CD14-positive monocyte (primary cell): ENCODE measurements at regions not wholly inside any gene's neighbourhood (a gene's known extent, or its start where the extent isn't known, plus 50 kb on each side); places are given as distances from the start of the nearest gene placed in this dataset.
"Not testable (repeated sequence)": the region's sequence is repeated elsewhere in the genome, so short reads cannot be mapped to it uniquely, and the experiment has no call there.

Source experiments
- DNase-seq, 3 donors: peaks; one replicate each; pipeline ENCODE4 v3.0.0-alpha.2; 2011 to 2022
- H2AFZ ChIP-seq: 2 replicates; pipeline ENCODE4 v1.6.0; 2012; ENCODE audit warnings: mild to moderate bottlenecking, low read depth, low read length, inconsistent platforms; ENCODE audit not compliant: insufficient read depth, poor library complexity, severe bottlenecking
- H3K27ac ChIP-seq, 2 donors: 1 replicate in 1 of 2; 2 replicates in 1 of 2; pipeline ENCODE4 v1.5.1; 2012 to 2013; ENCODE audit warnings: low read length in 2 of 2, control low read depth in 1 of 2, inconsistent platforms in 1 of 2, low read depth in 1 of 2, mild to moderate bottlenecking in 1 of 2
- H3K27me3 ChIP-seq, 2 donors: one replicate each; pipeline versions ENCODE4 v1.6.0 to v1.6.1; 2011 to 2013; ENCODE audit warnings: low read length in 2 of 2; ENCODE audit not compliant: control insufficient read depth in 2 of 2, insufficient read depth in 2 of 2
- H3K36me3 ChIP-seq, 2 donors: replicated peaks in 1 of 2; 1 replicate in 1 of 2; 2 replicates in 1 of 2; pipeline versions ENCODE4 v1.5.1 to v1.6.1; 2012 to 2013; ENCODE audit warnings: low read length in 2 of 2, control low read depth in 1 of 2, inconsistent platforms in 1 of 2, mild to moderate bottlenecking in 1 of 2; ENCODE audit not compliant: insufficient read depth in 2 of 2, control insufficient read depth in 1 of 2
- H3K4me1 ChIP-seq, 2 donors: 1 replicate in 1 of 2; 2 replicates in 1 of 2; pipeline versions ENCODE4 v1.5.1 to v1.6.1; 2012 to 2013; ENCODE audit warnings: low read length in 2 of 2, control low read depth in 1 of 2, inconsistent platforms in 1 of 2, mild to moderate bottlenecking in 1 of 2, moderate library complexity in 1 of 2; ENCODE audit not compliant: insufficient read depth in 2 of 2, control insufficient read depth in 1 of 2
- H3K4me2 ChIP-seq: replicated peaks from 2 replicates; pipeline ENCODE3; 2012; ENCODE audit warnings: low read length, moderate library complexity, mild to moderate bottlenecking; ENCODE audit not compliant: poor library complexity, severe bottlenecking; ENCODE audit errors: extremely low read depth
- H3K4me3 ChIP-seq, 3 experiments: fragments of 200-600 bp in 1 of 3; sonication (generic) in 1 of 3; replicated peaks in 1 of 3; 1 replicate in 2 of 3; 2 replicates in 1 of 3; pipeline ENCODE4 v1.5.1; 2011 to 2013; ENCODE audit warnings: low read length in 3 of 3, mild to moderate bottlenecking in 3 of 3, control low read depth in 2 of 3, low read depth in 2 of 3, inconsistent platforms in 1 of 3, moderate library complexity in 1 of 3
- H3K79me2 ChIP-seq: 2 replicates; pipeline ENCODE4 v1.6.0; 2012; ENCODE audit warnings: mild to moderate bottlenecking, control low read depth, inconsistent platforms, low read length, moderate library complexity; ENCODE audit not compliant: insufficient read depth
- H3K9ac ChIP-seq: 2 replicates; pipeline ENCODE4 v1.6.0; 2017; ENCODE audit warnings: low read length, mild to moderate bottlenecking; ENCODE audit not compliant: insufficient read depth, poor library complexity, severe bottlenecking
- H3K9me3 ChIP-seq, 2 donors: replicated peaks in 1 of 2; 1 replicate in 1 of 2; 2 replicates in 1 of 2; pipeline versions ENCODE4 v1.5.1 to v1.6.1; 2012 to 2013; ENCODE audit warnings: low read length in 2 of 2, control low read depth in 1 of 2; ENCODE audit not compliant: control insufficient read depth in 1 of 2, insufficient read depth in 1 of 2
- H4K20me1 ChIP-seq: 2 replicates; pipeline ENCODE4 v1.6.0; 2012; ENCODE audit warnings: mild to moderate bottlenecking, low read length, control low read depth, moderate library complexity; ENCODE audit not compliant: insufficient read depth
- H3K27ac Mint-ChIP-seq, 7 donors: one replicate each; pipeline ENCODE4 v1.8.0; 2020; ENCODE audit warnings: mild to moderate bottlenecking in 7 of 7, mixed read lengths in 7 of 7, moderate library complexity in 6 of 7, inconsistent platforms in 2 of 7
- H3K27me3 Mint-ChIP-seq, 3 donors: one replicate each; pipeline ENCODE4 v1.8.0; 2021 to 2022; ENCODE audit warnings: low read depth in 3 of 3, mild to moderate bottlenecking in 3 of 3, mixed read lengths in 3 of 3, moderate library complexity in 3 of 3, inconsistent platforms in 1 of 3
- H3K36me3 Mint-ChIP-seq, 2 donors: one replicate each; pipeline ENCODE4 v1.8.0; 2020; ENCODE audit warnings: mixed read lengths in 2 of 2, inconsistent platforms in 1 of 2, mild to moderate bottlenecking in 1 of 2
- H3K4me1 Mint-ChIP-seq: one replicate; pipeline ENCODE4 v1.8.0; 2020; ENCODE audit warnings: mild to moderate bottlenecking, mixed read lengths
- H3K4me3 Mint-ChIP-seq, 2 donors: one replicate each; pipeline ENCODE4 v1.8.0; 2020; ENCODE audit warnings: mild to moderate bottlenecking in 2 of 2, mixed read lengths in 2 of 2, moderate library complexity in 1 of 2
- H3K9me3 Mint-ChIP-seq, 7 donors: one replicate each; pipeline ENCODE4 v1.8.0; 2020 to 2022; ENCODE audit warnings: mixed read lengths in 7 of 7, mild to moderate bottlenecking in 6 of 7, moderate library complexity in 6 of 7, inconsistent platforms in 2 of 7
- WGBS: methylation state at CpG from one replicate; pipeline ENCODE4 v1.1.5; 2013; ENCODE audit warnings: missing lambda C conversion rate; ENCODE audit not compliant: insufficient coverage; 5-methylcytosine and 5-hydroxymethylcytosine counted together
- intact Hi-C, 2 donors: fragments of 100-400 bp; cut with micrococcal nuclease; formaldehyde crosslinking; loops; one replicate each; pipeline versions ENCODE4 v1.15.0 to v1.15.1; 2023
- TF ChIP-seq, protein P1 (sequence below): fragments of 200-600 bp; IDR thresholded peaks from one replicate; pipeline ENCODE4 v1.8.0; 2022; ENCODE audit warnings: antibody characterized with exemption, mild to moderate bottlenecking

DNA sequence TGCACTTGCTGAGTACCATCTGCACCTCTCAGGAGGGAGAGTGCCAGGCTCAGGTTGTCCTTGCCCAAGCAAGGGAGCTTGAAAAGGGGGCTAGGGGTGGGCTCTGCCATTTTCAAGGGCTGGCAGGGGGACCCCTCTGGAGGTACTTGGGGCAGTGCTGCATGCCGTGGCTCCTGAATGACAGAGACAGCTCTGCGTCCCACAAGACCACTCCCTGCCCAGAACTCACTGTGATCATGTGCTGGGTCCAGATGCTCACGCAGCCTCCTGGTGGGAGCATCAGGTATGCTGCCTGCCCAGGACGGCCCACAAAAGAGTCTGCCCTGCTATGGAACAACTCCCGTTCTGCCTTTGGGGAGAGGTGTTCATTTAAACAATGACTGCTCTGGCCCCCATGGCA is 165.2 kb downstream of the GOLGA6L4 start:
- WGBS = 100% methylated on average over 2 of the region's 5 CpGs
- Histone ChIP-seq H3K4me3 (no peak overlapping the region), H3K79me2 (no peaks in the 10 kb centered on the region), H4K20me1 (no peaks in the 10 kb centered on the region), H3K27me3 (no peaks in the 10 kb centered on the region), H3K9ac (no peak overlapping the region), H3K27ac (no peak overlapping the region), H3K4me2 (no peak overlapping the region), H3K4me1 (no peaks in the 10 kb centered on the region), H3K36me3 (no peaks in the 10 kb centered on the region), H3K9me3 (peaks cover 0 to 9% of the 10 kb centered on the region in 2 donors), H2AFZ (no peak overlapping the region)
- H3K36me3 Mint-ChIP-seq = no peaks in the 10 kb centered on the region
- TF ChIP-seq, protein P1, sequence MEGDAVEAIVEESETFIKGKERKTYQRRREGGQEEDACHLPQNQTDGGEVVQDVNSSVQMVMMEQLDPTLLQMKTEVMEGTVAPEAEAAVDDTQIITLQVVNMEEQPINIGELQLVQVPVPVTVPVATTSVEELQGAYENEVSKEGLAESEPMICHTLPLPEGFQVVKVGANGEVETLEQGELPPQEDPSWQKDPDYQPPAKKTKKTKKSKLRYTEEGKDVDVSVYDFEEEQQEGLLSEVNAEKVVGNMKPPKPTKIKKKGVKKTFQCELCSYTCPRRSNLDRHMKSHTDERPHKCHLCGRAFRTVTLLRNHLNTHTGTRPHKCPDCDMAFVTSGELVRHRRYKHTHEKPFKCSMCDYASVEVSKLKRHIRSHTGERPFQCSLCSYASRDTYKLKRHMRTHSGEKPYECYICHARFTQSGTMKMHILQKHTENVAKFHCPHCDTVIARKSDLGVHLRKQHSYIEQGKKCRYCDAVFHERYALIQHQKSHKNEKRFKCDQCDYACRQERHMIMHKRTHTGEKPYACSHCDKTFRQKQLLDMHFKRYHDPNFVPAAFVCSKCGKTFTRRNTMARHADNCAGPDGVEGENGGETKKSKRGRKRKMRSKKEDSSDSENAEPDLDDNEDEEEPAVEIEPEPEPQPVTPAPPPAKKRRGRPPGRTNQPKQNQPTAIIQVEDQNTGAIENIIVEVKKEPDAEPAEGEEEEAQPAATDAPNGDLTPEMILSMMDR = no peak
- H3K9me3 Mint-ChIP-seq = peaks cover 0 to 10% (median 5%) of the 10 kb centered on the region in 7 donors
- intact Hi-C loops = no loop called here
- no peak for DNase-seq
- peaks cover 0 to 3% (median 3%) of the 10 kb centered on the region in 3 donors for H3K27me3 Mint-ChIP-seq
- no peaks in the 10 kb centered on the region for H3K4me1 Mint-ChIP-seq
- H3K27ac Mint-ChIP-seq = no peak overlapping the region
- H3K4me3 Mint-ChIP-seq = no peak overlapping the region

DNA sequence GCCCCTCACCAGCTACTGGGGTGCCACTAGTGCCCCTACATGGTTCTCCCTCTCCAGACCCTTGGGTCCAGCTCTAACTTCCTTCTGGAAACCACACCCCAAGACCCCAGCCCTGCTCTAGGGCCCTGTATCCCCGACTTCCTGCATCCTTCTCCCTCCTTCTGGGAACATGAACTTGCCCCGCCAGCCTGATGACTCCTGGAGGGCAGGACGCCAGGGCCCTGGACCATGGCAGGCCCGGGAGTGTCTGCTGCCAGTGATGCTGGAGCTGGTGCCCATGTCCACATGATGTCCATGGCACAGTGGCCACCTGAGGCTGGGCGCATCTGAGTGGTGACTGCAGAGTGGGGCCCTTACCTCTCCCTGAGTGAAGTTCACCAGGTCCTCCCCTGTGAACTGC is 165.9 kb downstream of the GOLGA6L4 start:
- H3K4me1 ChIP-seq, H3K27me3 ChIP-seq, H3K9ac ChIP-seq, H3K27ac ChIP-seq, H2AFZ ChIP-seq, H3K36me3 Mint-ChIP-seq, H3K9me3 ChIP-seq, H3K4me2 ChIP-seq, H3K79me2 ChIP-seq, DNase-seq, H3K4me3 Mint-ChIP-seq, H4K20me1 ChIP-seq, H3K4me1 Mint-ChIP-seq, H3K27me3 Mint-ChIP-seq, H3K4me3 ChIP-seq, H3K27ac Mint-ChIP-seq, H3K36me3 ChIP-seq, intact Hi-C loops: not testable (repeated sequence)
- peaks cover 0 to 12% (median 5%) of the 10 kb centered on the region in 7 donors for H3K9me3 Mint-ChIP-seq
- WGBS = 100% methylated on average over 2 of the region's 5 CpGs

DNA sequence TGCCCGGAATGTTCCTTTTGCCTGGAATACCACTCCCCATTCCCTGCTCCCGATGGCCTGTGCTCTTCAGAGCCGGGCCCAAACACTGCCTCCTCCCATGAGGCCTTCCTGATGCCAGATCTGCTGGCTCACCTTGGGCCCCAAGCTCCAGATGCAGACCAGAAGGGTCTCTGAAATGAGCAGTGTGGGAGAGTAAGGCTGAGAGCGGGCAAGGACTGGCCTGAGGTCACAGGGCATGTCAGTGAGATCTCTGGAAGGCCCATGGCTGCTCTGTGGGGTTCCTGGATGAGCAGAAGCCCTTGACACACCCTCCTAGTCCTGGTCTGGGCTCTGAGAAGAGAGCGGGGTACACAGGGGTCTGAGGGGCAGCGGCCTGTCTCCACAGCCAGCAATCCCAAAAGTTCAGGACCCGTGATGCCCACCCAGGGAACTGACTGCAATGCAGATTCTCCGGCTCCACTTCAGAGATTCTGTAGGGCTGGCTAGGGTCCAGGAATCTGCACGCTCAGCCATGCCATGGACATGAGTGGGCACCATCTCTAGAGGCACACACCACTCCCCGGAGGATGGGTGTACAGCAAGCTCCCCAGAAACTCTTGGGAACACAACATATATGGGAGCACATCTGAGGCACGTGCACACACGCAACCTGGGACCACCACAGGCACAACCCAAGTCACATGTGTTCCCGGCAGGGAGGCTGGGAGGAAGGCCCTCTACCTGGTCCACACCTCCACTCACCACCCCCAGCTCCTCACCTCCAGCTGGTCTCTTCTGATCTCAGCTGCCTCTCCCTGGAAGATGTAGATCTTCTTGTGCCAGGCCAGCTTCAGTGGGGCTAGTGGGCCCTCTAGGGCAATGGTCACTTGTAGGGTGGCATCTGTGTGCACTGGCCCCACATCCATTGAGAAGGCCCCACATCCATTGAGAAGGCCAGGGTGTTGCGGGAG is 166.6 kb downstream of the GOLGA6L4 start:
- 95% methylated on average over 8 of the region's 14 CpGs for WGBS
- H3K27ac ChIP-seq, H3K4me2 ChIP-seq, H3K4me3 Mint-ChIP-seq, H3K4me3 ChIP-seq, DNase-seq, H3K4me1 Mint-ChIP-seq, H4K20me1 ChIP-seq, H3K36me3 Mint-ChIP-seq, intact Hi-C loops, H3K36me3 ChIP-seq, H3K79me2 ChIP-seq, H3K27me3 Mint-ChIP-seq, H3K4me1 ChIP-seq, H2AFZ ChIP-seq, H3K9ac ChIP-seq, H3K9me3 ChIP-seq, H3K27me3 ChIP-seq: not testable (repeated sequence)
- H3K27ac Mint-ChIP-seq = peak overlapping the region in 1 of 7 donors; percentile 63
- peaks cover 0 to 13% (median 5%) of the 10 kb centered on the region in 7 donors for H3K9me3 Mint-ChIP-seq
